Body of pancreas (tissue), 4 donors: ENCODE measurements at regions not wholly inside any gene's neighbourhood (a gene's known extent, or its start where the extent isn't known, plus 50 kb on each side); places are given as distances from the start of the nearest gene placed in this dataset.

Source experiments
- ATAC-seq: fragments of 150-250 bp; one replicate; pipeline ENCODE4 v1.9.1; 2016
- DNase-seq, 4 donors: peaks; one replicate each; pipeline ENCODE4 v3.0.0-alpha.2; 2019
- H3K27ac ChIP-seq, 4 donors: fragments of 200-600 bp; sonication (generic); 1 replicate in 3 of 4; 2 replicates in 1 of 4; pipeline versions ENCODE4 v1.5.1 to v1.6.1; 2016 to 2019; ENCODE audit warnings: mild to moderate bottlenecking in 1 of 4, mixed read lengths in 1 of 4, moderate library complexity in 1 of 4
- H3K27me3 ChIP-seq, 2 donors: fragments of 200-600 bp; sonication (generic); one replicate each; pipeline ENCODE4 v1.6.0; 2016; ENCODE audit warnings: mild to moderate bottlenecking in 1 of 2
- H3K36me3 ChIP-seq, 2 donors: fragments of 200-600 bp; sonication (generic); replicated peaks in 1 of 2; 2 replicates each; pipeline ENCODE4 v1.5.1; 2016; ENCODE audit warnings: low read depth in 2 of 2; ENCODE audit not compliant: insufficient read depth in 1 of 2
- H3K4me1 ChIP-seq: fragments of 200-600 bp; sonication (generic); one replicate; pipeline ENCODE4 v1.6.0; 2016
- H3K4me3 ChIP-seq, 2 donors: fragments of 200-600 bp; sonication (generic); 1 replicate in 1 of 2; 2 replicates in 1 of 2; pipeline ENCODE4 v1.5.1; 2016 to 2019
- H3K9me3 ChIP-seq, 3 donors: fragments of 200-600 bp; sonication (generic); 1 replicate in 2 of 3; 2 replicates in 1 of 3; pipeline ENCODE4 v1.5.1; 2016
- CTCF ChIP-seq, 7 experiments: fragments of 450-650 bp in 4 of 7; fragments of 200-600 bp in 3 of 7; sonication (generic) in 3 of 7; IDR thresholded peaks; one replicate each; pipeline ENCODE4 v1.5.1; 2016 to 2019; ENCODE audit warnings: antibody characterized with exemption in 7 of 7
- POLR2A ChIP-seq, 3 donors: fragments of 450-650 bp; IDR thresholded peaks; one replicate each; pipeline ENCODE4 v1.6.1; 2016; ENCODE audit warnings: antibody characterized with exemption in 3 of 3, mild to moderate bottlenecking in 2 of 3
- WGBS, 2 donors: methylation state at CpG; one replicate each; pipeline ENCODE4 v1.1.5; 2017; 5-methylcytosine and 5-hydroxymethylcytosine counted together
- intact Hi-C: fragments of 100-400 bp; cut with DNase I; formaldehyde crosslinking; loops from one replicate; pipeline ENCODE4 v1.15.1; 2023

GRCh38 chr11:25655636-25656035, 676.3 kb upstream of the ANO3 start:
- H3K27ac ChIP-seq: no peak overlapping the region
- intact Hi-C loops: no loop called here
- DNase-seq: no peak
- TF ChIP-seq CTCF (IDR thresholded peaks at IDR 0.05) (no peak), POLR2A (IDR thresholded peaks at IDR 0.05) (no peak)
- no peak overlapping the region for H3K4me3 ChIP-seq
- H3K4me1 ChIP-seq: no peaks in the 10 kb centered on the region
- WGBS, 2 donors: 50 to 76% methylated on average over 2 of the region's 2 CpGs
- H3K9me3 ChIP-seq: no peaks in the 10 kb centered on the region
- ATAC-seq: no peak
- H3K27me3 ChIP-seq: no peaks in the 10 kb centered on the region
- no peaks in the 10 kb centered on the region for H3K36me3 ChIP-seq

- intact Hi-C loops: no loop called here
- no peaks in the 10 kb centered on the region for H3K36me3 ChIP-seq
- H3K4me1 ChIP-seq: no peaks in the 10 kb centered on the region
- no peaks in the 10 kb centered on the region for H3K27me3 ChIP-seq
- ATAC-seq (no peak), DNase-seq (no peak)
- H3K9me3 ChIP-seq: no peaks in the 10 kb centered on the region
- no peak overlapping the region for H3K27ac ChIP-seq
- TF ChIP-seq POLR2A (IDR thresholded peaks at IDR 0.05): no peak
- no peak for TF ChIP-seq CTCF (IDR thresholded peaks at IDR 0.05)
- WGBS, 2 donors: 15 to 27% methylated on average over 2 of the region's 2 CpGs
- no peak overlapping the region for H3K4me3 ChIP-seq
These were observed 673.0 kb upstream of the ANO3 start for GRCh38 chr11:25658916-25659315.

GRCh38 chr11:25659706-25660105, 672.2 kb upstream of the ANO3 start:
- no peak overlapping the region for H3K4me3 ChIP-seq
- 46 to 47% methylated on average over 3 of the region's 3 CpGs for WGBS, 2 donors

GRCh38 chr11:25667871-25668270, 664.1 kb upstream of the ANO3 start:
- Histone ChIP-seq H3K36me3 (no peaks in the 10 kb centered on the region), H3K4me1 (no peaks in the 10 kb centered on the region), H3K27ac (no peak overlapping the region), H3K9me3 (no peaks in the 10 kb centered on the region), H3K27me3 (no peaks in the 10 kb centered on the region), H3K4me3 (no peak overlapping the region)
- WGBS, 2 donors: 54 to 63% methylated on average over 1 of the region's 1 CpG
- intact Hi-C loops: no loop called here
- TF ChIP-seq CTCF (IDR thresholded peaks at IDR 0.05) (no peak), POLR2A (IDR thresholded peaks at IDR 0.05) (no peak)
- no peak for DNase-seq
- ATAC-seq: no peak

More at GRCh38 chr11:25659706-25660105, 672.2 kb upstream of the ANO3 start:
- Histone ChIP-seq H3K4me1 (no peaks in the 10 kb centered on the region), H3K9me3 (no peaks in the 10 kb centered on the region), H3K36me3 (no peaks in the 10 kb centered on the region), H3K27ac (no peak overlapping the region), H3K27me3 (no peaks in the 10 kb centered on the region)
- DNase-seq (no peak), ATAC-seq (no peak)
- TF ChIP-seq CTCF (IDR thresholded peaks at IDR 0.05) (no peak), POLR2A (IDR thresholded peaks at IDR 0.05) (no peak)
- intact Hi-C loops: no loop called here

GRCh38 chr11:25691959-25692358, 640.0 kb upstream of the ANO3 start:
- TF ChIP-seq POLR2A (IDR thresholded peaks at IDR 0.05) (no peak), CTCF (IDR thresholded peaks at IDR 0.05) (no peak)
- Histone ChIP-seq H3K27ac (no peak overlapping the region), H3K36me3 (no peaks in the 10 kb centered on the region), H3K27me3 (no peaks in the 10 kb centered on the region), H3K4me3 (no peak overlapping the region), H3K4me1 (no peaks in the 10 kb centered on the region), H3K9me3 (peaks cover 0 to 6% (median 0%) of the 10 kb centered on the region in 3 donors)
- intact Hi-C loops: no loop called here
- WGBS, 2 donors: 68 to 73% methylated on average over 8 of the region's 8 CpGs
- ATAC-seq: no peak
- no peak for DNase-seq
